NCI-H2196 treated with DMSO at 0.1 percent for 48 hours (cell line): ENCODE measurements at regions not wholly inside any gene's neighbourhood (a gene's known extent, or its start where the extent isn't known, plus 50 kb on each side); places are given as distances from the start of the nearest gene placed in this dataset.
A peak's percentile ranks its signal among the peaks of the same experiment; 100 is the strongest.

ENCODE experiments used
- DNase-seq: peaks from one replicate; lab custom pipeline; 2025; ENCODE audit not compliant: unreplicated experiment; lab: John Stamatoyannopoulos, UW

GRCh38 chr12:27382924-27383323 lies 50.3 kb downstream of the BMAL2 start:
- DNase-seq, result no peak

GRCh38 chr12:27383429-27384260 lies 51.0 kb downstream of the BMAL2 start:
- DNase-seq, result peak; percentile 64

- no peak for DNase-seq
Observed at GRCh38 chr12:27384261-27384590, 51.6 kb downstream of the BMAL2 start.

GRCh38 chr12:27385766-27386564 lies 53.3 kb downstream of the BMAL2 start:
- DNase-seq, result no peak

- DNase-seq, result no peak
Observed at GRCh38 chr12:27387473-27387872, 54.8 kb downstream of the BMAL2 start.

- no peak for DNase-seq
Observed at GRCh38 chr12:27388650-27389049, 56.0 kb downstream of the BMAL2 start.

- DNase-seq, result no peak
Observed at GRCh38 chr12:27394676-27395075, 51.9 kb upstream of the SMCO2 start.

- no peak for DNase-seq
Observed at GRCh38 chr12:27396216-27396815, 50.2 kb upstream of the SMCO2 start.
